Spleen (tissue), 7 donors: ENCODE measurements at regions not wholly inside any gene's neighbourhood (a gene's known extent, or its start where the extent isn't known, plus 50 kb on each side); places are given as distances from the start of the nearest gene placed in this dataset.

Source experiments
- CTCF ChIP-seq, 11 experiments: fragments of 200-600 bp in 7 of 11; fragments of 450-650 bp in 4 of 11; sonication (generic) in 4 of 11; IDR thresholded peaks in 8 of 11; conservative IDR thresholded peaks in 3 of 11; 1 replicate in 7 of 11; 2 replicates in 4 of 11; pipeline versions ENCODE4 v1.4.0 to v1.8.0; 2016 to 2021; ENCODE audit warnings: antibody characterized with exemption in 11 of 11, inconsistent platforms in 4 of 11, mild to moderate bottlenecking in 1 of 11
- POLR2A ChIP-seq, 3 donors: fragments of 450-650 bp; IDR thresholded peaks; one replicate each; pipeline ENCODE4 v1.5.1; 2017; ENCODE audit warnings: antibody characterized with exemption in 3 of 3, mild to moderate bottlenecking in 1 of 3
- POLR2AphosphoS5 ChIP-seq, 3 donors: sonication (generic); formaldehyde crosslinking; IDR thresholded peaks; one replicate each; pipeline ENCODE4 v1.5.1; 2017; ENCODE audit warnings: antibody characterized with exemption in 3 of 3
- donor health status: DM: no; HTN: no; CAD: no; lungs with moderate emphysema.
- donor health status: DM: no; HTN: no; CAD: no.
- donor health status: DM: no; HTN: no; CAD: no.

GRCh38 chr18:28714498-28714897, 537.6 kb upstream of the CDH2 start:
- no peak for TF ChIP-seq CTCF (IDR thresholded peaks at IDR 0.05 in 8 of 11, conservative IDR thresholded peaks at IDR 0.05 in 3 of 11)
- no peak for TF ChIP-seq POLR2A (IDR thresholded peaks at IDR 0.05)
- TF ChIP-seq POLR2AphosphoS5 (IDR thresholded peaks at IDR 0.05), result no peak
